ENCODE measurements at regions not wholly inside any gene's neighbourhood (a gene's known extent, or its start where the extent isn't known, plus 50 kb on each side); places are given as distances from the start of the nearest gene placed in this dataset.

DNA sequence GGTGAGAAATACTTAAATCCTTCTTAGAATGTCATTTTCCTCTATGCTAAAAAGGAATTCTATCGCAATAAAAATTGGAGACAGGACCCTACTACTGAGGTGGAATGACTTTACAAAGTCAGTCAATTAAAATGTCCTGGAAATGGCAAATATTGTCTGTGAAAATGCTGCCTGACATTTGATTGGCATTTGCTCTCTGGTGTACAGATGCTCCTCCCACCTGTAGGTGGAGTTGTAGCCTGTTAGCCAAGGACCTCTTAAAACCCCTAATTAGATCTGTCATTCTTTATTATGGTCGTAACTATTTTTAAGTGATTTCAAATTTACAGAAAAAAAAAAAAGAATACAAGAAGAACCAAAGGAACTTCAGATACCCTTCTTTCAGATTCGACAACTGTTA, 393.1 kb upstream of the KLHL29 start:
- H3K4me3 ChIP-seq (replicated peaks in 1 of 2; ENCODE audit: low read depth in 2 of 2, low read length in 2 of 2): no peak overlapping the region
- DNase-seq (ENCODE audit: low read depth in 2 of 2): no peak
- TF ChIP-seq, protein P1, sequence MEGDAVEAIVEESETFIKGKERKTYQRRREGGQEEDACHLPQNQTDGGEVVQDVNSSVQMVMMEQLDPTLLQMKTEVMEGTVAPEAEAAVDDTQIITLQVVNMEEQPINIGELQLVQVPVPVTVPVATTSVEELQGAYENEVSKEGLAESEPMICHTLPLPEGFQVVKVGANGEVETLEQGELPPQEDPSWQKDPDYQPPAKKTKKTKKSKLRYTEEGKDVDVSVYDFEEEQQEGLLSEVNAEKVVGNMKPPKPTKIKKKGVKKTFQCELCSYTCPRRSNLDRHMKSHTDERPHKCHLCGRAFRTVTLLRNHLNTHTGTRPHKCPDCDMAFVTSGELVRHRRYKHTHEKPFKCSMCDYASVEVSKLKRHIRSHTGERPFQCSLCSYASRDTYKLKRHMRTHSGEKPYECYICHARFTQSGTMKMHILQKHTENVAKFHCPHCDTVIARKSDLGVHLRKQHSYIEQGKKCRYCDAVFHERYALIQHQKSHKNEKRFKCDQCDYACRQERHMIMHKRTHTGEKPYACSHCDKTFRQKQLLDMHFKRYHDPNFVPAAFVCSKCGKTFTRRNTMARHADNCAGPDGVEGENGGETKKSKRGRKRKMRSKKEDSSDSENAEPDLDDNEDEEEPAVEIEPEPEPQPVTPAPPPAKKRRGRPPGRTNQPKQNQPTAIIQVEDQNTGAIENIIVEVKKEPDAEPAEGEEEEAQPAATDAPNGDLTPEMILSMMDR (IDR thresholded peaks at IDR 0.05; ENCODE audit: low read depth, low read length): no peak

DNA sequence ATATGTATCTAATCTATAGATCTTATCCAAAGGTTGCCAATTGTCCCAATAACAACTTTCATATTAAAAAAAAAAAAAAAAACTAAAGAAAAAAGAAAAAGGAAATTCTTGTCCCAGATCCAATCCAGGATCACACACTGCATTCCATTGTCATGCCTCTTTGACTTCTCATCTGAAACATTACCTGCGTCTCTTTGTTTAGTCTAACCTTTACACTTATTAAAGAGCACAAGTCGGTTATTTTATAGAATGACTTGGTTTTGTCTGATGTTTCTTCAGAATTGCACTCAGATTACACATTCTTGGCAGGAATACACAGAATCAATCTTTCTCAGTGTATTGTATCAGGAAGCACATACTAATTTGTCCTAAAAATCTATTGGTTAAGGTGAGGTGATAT, 392.5 kb upstream of the KLHL29 start:
- H3K4me3 ChIP-seq (replicated peaks in 1 of 2; ENCODE audit: low read depth in 2 of 2, low read length in 2 of 2): no peak overlapping the region
- DNase-seq (ENCODE audit: low read depth in 2 of 2): no peak
- TF ChIP-seq, protein P1 (IDR thresholded peaks at IDR 0.05; ENCODE audit: low read depth, low read length): no peak

DNA sequence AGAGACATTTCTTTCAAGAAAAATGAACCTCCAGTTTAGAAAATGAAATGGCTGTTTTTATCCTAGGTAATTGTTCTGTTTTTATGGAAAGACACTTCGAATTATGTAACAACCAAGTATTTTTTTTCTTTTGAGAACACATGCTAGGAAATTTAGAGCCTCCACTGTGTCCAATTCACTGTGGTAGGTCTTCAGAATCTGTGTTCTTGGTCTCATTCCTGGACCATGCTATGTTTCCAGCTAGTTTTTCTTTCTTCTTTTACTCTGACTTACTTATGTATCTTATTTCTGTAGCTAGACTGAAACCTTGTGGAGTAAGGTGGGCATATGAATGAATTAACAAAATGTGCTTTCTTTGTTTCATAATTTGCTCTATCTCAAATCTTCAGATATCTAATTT, 391.7 kb upstream of the KLHL29 start:
- no peak for DNase-seq (ENCODE audit: low read depth in 2 of 2)
- H3K4me3 ChIP-seq (replicated peaks in 1 of 2; ENCODE audit: low read depth in 2 of 2, low read length in 2 of 2): no peak overlapping the region
- TF ChIP-seq, protein P1 (IDR thresholded peaks at IDR 0.05; ENCODE audit: low read depth, low read length): no peak

DNA sequence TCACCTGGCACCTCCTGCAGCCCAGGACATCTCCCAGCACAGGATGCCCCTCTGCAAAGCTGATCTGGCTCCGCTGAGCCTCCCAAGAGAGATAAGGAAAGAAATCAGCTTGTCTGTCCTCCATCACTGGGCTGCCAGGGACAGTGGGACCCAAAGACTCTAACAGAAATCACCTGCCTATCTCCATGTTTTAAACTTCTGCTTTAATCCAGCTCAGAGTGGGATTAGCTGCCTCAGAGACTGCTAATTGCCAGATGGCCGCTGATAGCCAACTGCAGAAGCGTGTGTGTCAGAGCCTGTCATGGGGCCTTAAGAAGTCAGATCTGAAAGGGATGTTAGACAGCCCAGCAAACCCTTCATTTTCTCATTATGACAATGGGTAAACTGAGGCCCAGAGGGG, 389.4 kb upstream of the KLHL29 start:
- DNase-seq (ENCODE audit: low read depth in 2 of 2): no peak
- TF ChIP-seq, protein P1 (IDR thresholded peaks at IDR 0.05; ENCODE audit: low read depth, low read length): no peak
- no peak overlapping the region for H3K4me3 ChIP-seq (replicated peaks in 1 of 2; ENCODE audit: low read depth in 2 of 2, low read length in 2 of 2)

DNA sequence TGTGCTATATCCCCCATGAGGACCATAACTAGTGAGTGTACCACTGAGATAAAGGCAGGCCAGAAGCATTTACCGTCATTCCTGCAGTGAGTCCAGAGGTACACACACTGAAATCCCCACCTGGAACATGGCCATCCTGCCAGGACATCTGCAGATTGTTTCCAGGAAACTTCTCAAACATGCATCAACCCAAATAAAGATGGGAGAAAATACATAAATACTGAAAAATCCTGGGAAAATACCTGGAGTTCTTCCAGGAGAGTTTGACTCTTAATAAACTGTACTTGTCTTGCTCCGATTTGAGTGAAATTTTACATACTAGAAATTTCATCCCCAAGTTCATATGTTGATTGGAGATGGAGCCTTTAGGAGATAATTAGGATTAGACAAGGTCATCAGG, 388.1 kb upstream of the KLHL29 start:
- TF ChIP-seq, protein P1 (IDR thresholded peaks at IDR 0.05; ENCODE audit: low read depth, low read length): no peak
- DNase-seq (ENCODE audit: low read depth in 2 of 2): no peak
- no peak overlapping the region for H3K4me3 ChIP-seq (replicated peaks in 1 of 2; ENCODE audit: low read depth in 2 of 2, low read length in 2 of 2)

DNA sequence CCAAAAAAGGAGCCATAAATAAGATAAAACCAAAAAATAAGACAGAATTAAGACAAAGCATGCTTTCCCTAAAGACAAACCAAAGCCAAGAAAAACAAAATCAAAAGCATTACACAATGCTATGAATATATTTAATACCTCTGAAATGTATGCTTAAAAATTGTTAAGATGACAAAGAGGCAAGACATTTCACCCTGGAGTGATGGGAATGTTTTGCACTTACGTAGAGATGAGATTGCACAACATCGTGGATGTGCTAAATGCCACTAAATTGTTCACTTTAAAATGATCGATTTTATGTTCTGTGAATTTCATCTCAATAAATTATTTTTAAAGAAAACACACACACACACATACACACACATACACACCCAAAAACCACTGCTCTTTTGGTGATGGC, 386.6 kb upstream of the KLHL29 start:
- peak in 1 of 2 donors; percentile 44 for DNase-seq (ENCODE audit: low read depth in 2 of 2)
- TF ChIP-seq, protein P1 (IDR thresholded peaks at IDR 0.05; ENCODE audit: low read depth, low read length): no peak
- H3K4me3 ChIP-seq (replicated peaks in 1 of 2; ENCODE audit: low read depth in 2 of 2, low read length in 2 of 2): no peak overlapping the region

DNA sequence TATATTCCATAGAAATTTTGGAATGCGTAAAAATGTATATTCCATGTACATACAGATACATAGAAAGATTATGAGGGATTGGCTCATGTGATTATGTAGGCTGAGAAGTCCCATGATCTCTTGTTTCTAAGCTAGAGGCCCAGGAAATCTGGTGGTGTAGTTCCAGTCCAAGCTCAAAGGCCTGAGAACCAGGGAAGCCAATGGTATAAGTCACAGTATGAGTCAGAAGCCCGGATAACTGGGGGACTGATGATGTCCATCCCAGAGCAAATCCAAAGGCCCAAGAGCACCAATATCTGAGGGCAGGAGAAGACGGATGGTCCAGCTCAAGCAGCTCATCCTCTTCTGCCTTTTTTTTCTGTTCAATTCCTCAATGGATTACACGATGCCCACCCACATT, 385.0 kb upstream of the KLHL29 start:
- peak in 1 of 2 donors; percentile 43 for DNase-seq (ENCODE audit: low read depth in 2 of 2)
- H3K4me3 ChIP-seq (replicated peaks in 1 of 2; ENCODE audit: low read depth in 2 of 2, low read length in 2 of 2): no peak overlapping the region
- TF ChIP-seq, protein P1 (IDR thresholded peaks at IDR 0.05; ENCODE audit: low read depth, low read length): no peak

Data from cardiac fibroblast (primary cell).